KOPT-K1 (cell line): ENCODE measurements at regions not wholly inside any gene's neighbourhood (a gene's known extent, or its start where the extent isn't known, plus 50 kb on each side); places are given as distances from the start of the nearest gene placed in this dataset.

ENCODE experiments used
- H3K27ac ChIP-seq: fragments of 200-600 bp; sonication (generic); 2 replicates; pipeline ENCODE4 v1.5.1; 2016; ENCODE audit warnings: antibody characterized with exemption, mild to moderate bottlenecking, low read depth, low read length; ENCODE audit not compliant: poor library complexity, severe bottlenecking
- H3K36me3 ChIP-seq: fragments of 200-600 bp; sonication (generic); 2 replicates; pipeline ENCODE4 v1.5.1; 2017; ENCODE audit warnings: antibody characterized with exemption, mild to moderate bottlenecking, low read length, moderate library complexity; ENCODE audit not compliant: insufficient read depth
- H3K9me3 ChIP-seq: fragments of 200-600 bp; sonication (generic); 2 replicates; pipeline ENCODE4 v1.5.1; 2017; ENCODE audit warnings: antibody characterized with exemption, low read length, mild to moderate bottlenecking; ENCODE audit not compliant: insufficient read depth, poor library complexity, severe bottlenecking

DNA sequence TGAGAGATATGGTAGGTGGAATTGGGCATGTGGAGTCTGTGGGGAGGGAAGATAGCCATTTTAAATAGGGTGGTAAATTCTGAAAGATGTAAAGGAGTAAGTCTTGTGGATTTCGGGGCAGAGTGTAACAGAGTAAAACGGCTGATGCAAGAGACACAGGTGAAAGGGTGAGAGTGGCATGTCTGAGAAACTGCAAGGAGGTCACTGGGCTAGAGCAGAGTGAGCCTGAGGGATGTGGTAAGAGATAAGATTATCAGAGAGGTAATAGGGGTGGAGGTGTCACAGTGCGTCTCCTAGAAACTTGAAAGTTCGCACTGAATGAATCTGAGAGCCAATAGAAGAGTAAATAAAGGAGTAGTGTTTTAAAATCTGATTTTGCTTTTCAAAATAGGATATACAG is 308.1 kb downstream of the EPM2A start:
- H3K36me3 ChIP-seq: no peaks in the 10 kb centered on the region
- no peak overlapping the region for H3K27ac ChIP-seq

DNA sequence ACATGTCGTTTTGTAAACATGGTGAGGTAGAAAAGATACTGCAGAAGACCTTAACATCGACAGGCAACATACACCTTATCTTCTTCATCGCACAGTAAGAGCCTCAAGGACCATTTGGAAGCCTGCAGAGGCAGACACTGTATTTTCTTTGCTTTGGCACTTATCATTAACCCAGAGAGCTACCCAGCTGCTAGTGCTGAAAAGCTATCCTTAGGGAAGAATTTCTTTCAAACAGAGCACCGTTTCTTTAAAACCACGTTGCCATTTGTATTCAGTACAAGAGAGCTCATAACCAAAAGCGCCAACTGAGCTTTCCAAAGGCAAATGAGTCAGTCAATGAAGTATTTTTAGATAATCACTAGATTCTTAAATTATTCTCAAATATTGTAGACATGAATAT is 306.6 kb downstream of the EPM2A start:
- H3K27ac ChIP-seq: no peak overlapping the region
- H3K36me3 ChIP-seq: no peaks in the 10 kb centered on the region
- no peaks in the 10 kb centered on the region for H3K9me3 ChIP-seq

More for the DNA sequence above, 308.1 kb downstream of the EPM2A start:
- no peaks in the 10 kb centered on the region for H3K9me3 ChIP-seq

DNA sequence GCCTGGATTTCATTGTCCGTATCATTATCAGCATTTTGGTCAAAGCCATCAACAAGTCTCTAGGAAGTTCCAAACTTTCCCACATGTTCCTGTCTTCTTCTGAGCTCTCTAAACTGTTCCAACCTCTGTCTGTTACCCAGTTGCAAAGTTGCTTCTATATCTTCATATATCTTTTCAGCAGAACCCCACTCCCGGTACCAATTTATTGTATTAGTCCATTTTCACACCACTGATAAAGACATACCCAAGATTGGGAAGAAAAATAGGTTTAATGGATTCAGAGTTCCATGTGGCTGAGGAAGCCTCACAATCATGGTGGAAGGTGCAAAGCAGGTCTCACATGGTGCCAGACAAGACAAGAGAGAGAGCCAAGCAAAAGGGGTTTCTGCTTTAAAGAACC is 293.2 kb downstream of the EPM2A start:
- H3K27ac ChIP-seq: no peak overlapping the region
- H3K9me3 ChIP-seq: peaks cover 15% of the 10 kb centered on the region
- no peaks in the 10 kb centered on the region for H3K36me3 ChIP-seq

DNA sequence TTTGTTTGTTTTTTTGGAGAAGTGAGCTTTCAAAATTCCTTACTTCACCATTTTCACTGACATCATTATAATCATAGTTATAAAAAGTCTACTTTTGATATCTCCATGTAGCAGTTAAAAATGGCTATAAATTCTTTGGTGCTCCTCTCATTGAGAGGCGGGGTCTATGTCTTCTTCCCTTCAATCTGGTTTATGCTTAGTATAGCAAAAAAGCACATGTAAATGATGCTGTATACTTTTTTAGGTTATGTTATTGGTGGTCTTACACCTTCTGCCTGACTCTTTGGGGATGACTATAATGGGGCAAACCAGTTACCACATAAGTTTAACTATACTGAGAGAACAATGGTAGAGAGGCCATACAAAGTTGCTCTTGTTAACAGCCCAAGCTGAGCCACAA is 289.6 kb downstream of the EPM2A start:
- Histone ChIP-seq H3K36me3 (no peaks in the 10 kb centered on the region), H3K27ac (no peak overlapping the region), H3K9me3 (peaks cover 15% of the 10 kb centered on the region)

DNA sequence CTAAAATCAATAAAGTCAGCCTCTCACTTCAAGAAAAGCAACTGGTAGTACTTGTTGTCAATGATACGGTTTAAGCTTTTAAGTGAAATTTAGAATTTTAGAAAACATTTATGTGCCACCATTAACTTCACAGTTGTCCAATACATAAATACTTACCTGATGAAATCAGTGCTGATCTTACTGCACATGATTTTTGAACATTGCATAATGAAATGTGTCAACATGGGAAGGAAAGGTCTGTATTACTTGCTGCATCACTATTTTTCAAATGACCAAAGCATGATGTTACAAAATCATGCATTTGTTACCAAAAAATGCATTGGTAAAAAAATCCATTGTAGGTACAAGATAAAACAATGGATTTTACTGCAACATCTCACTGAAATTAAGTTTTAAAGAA is 284.3 kb downstream of the EPM2A start:
- Histone ChIP-seq H3K27ac (no peak overlapping the region), H3K36me3 (no peaks in the 10 kb centered on the region), H3K9me3 (peaks cover 6% of the 10 kb centered on the region)

DNA sequence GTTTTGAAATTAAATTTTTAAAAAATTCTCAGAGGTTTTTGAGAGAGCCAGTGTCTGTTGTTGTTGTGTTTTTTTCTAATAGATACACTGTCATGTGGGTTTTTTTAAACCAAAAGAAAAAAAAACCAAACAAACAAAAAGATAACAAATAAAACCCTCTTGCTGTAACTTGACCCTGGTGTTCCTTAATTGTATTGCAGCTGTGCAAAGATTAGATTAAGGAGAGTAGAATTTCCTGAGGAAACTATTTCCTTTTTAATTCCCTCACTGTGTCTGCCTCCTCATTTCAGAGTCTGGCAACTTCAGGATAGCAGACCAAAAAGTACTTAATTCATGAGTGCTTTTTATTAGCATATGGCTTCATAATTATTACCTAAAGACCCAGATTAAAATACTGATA is 281.9 kb downstream of the EPM2A start:
- H3K36me3 ChIP-seq: no peaks in the 10 kb centered on the region
- H3K27ac ChIP-seq: no peak overlapping the region
- H3K9me3 ChIP-seq: no peaks in the 10 kb centered on the region

DNA sequence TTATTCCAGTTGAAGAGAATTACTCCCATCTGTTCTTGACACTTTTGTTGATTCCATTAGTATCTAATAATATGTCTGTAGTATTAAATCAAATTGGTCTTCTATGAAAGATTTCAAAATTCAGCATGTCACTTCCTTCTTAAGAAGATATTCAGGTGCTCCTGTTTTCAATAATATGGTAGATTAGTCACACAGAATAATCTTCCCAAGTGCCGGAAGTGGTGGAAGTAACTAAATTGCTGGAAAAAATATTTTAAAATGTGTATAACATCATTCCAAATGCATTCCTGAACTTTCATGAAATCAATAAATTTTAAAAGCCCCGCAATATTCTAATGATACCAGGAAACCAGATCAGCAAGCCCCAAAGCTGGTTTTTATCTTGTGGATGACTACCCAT is 281.3 kb downstream of the EPM2A start:
- no peaks in the 10 kb centered on the region for H3K9me3 ChIP-seq
- no peak overlapping the region for H3K27ac ChIP-seq
- no peaks in the 10 kb centered on the region for H3K36me3 ChIP-seq

DNA sequence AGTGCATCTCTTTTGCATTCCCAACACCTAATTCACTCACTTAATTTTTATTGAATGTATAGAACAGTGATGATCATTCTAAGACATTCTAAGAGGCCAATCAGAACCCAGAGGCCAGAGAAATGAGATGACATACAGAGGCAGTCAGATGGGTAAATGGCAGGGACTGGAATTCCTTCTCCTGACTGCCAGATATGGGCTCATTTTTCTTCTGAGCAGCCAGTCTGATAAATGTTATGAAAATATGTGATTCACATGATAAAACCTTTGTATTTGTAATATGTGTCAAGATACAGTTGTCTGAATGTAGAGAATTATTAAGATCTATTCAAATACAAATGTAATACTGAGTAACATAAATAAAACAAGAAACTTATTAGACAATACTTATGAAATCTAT is 277.8 kb downstream of the EPM2A start:
- no peak overlapping the region for H3K27ac ChIP-seq
- no peaks in the 10 kb centered on the region for H3K9me3 ChIP-seq
- H3K36me3 ChIP-seq: no peaks in the 10 kb centered on the region

DNA sequence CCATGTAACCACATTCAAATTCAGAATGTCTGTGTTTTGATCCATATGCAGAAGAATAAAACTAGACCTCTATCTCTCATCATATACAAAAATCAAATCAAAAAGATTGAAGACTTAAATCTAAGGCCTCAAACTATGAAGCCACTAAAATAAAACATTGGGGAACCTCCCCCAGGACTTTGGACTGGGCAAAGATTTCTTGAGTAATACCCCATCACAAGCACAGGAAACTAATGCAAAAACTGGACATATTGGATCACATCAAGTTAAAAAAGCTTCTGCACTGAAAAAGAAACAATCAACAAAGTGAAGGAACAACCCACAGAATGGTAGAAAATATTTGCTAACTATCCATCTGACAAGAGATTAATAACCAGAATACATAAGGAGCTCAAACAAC is 266.8 kb downstream of the EPM2A start:
- Histone ChIP-seq H3K36me3 (no peaks in the 10 kb centered on the region), H3K27ac (no peak overlapping the region), H3K9me3 (peaks cover 5% of the 10 kb centered on the region)

DNA sequence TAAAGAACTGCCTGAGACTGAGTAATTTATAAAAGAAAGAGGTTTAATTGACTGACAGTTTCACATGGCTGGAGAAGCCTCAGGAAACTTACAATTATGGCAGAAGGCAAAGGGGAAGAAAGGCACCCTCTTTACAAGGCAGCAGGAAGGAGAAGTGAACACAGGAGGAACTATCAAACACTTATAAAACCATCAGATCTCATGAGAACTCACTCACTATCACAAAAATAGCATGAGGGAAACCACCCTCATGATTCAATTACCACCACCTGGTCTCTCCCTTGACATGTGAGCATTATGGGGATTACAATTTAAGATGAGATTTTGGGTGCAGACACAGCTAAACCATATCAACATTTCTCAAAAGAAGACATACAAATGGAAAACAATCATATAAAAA is 266.3 kb downstream of the EPM2A start:
- Histone ChIP-seq H3K27ac (no peak overlapping the region), H3K36me3 (no peaks in the 10 kb centered on the region), H3K9me3 (peaks cover 5% of the 10 kb centered on the region)

DNA sequence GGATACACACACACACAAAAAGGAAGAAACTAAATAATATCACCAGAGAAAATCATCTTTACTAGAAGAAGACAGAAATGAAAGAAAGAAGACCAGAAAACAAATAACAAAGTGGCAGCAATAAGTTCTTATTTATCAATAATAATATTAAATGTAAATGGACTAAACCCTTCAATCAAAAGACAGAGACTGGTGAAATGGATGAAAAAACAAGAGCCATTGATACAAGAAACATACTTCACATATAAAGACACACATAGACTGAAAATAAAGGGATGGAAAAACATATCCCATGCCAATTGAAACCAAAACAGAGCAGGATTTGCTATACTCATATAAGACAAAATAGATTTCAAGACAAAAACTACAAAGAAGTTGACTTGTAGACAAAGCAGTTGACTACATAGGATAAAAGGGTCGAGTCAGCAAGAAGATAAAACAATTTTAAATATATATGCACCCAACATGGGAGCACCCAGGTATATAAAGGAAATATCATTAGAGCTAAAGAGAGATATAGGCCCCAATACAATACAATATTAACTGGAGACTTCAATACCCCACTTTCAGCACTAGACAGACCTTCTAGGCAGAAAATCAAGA is 259.4 kb downstream of the EPM2A start:
- Histone ChIP-seq H3K9me3 (peaks cover 5% of the 10 kb centered on the region), H3K27ac (no peak overlapping the region), H3K36me3 (no peaks in the 10 kb centered on the region)

DNA sequence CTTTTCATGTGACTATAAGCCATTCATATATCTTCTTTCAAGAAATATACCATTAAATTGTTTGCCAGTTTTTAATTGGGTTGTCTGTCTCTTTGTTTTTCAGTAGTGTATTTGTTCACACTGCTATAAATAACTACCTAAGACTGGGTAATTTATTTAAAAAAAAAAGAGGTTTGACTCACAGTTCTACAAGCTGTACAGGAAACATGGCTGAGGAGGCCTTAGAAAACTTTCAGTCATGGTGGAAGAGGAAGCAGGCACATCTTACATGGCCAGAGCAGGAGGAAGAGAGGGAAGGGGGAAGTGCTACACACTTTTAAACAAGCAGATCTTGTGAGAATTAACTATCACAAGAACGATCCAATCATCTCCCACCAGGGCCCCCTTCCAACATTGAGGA is 255.3 kb downstream of the EPM2A start:
- Histone ChIP-seq H3K9me3 (no peaks in the 10 kb centered on the region), H3K36me3 (no peaks in the 10 kb centered on the region), H3K27ac (no peak overlapping the region)

DNA sequence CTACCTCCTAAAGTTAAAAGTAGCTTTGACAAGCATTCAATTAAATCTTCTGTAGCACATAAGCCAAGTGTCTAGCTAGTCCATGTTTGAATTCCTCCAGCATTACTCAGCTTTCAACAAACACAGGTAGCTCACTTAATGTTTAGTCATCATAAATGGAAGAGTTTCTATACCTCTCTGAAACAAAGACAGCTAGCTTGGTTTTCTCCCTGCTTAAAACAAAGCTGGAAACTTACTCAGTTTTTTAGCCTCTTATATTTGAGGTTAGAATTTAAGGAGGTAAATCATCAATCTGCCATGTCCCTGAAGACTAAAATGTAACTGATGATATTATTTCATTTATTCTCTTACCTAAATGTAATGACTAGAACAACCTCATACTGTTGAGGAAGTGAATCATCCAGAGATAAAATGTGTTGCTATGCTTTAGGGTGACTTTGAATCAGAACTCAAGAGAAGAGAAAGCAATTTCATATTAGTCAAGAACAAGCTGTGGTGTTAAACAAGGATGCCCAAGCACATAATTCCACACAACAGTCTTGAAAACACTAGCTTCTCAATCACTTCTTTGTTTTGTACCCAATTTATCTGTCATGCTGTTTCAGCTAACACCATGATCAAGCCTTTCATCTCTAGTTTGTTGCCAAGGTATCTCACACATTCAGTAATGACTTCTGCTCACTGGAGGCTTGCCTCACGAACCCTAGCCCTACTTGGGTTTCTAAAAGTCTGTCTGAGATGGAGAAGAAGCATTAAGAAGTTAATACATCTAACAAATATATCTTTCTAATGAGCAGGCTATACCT is 251.9 kb downstream of the EPM2A start:
- H3K36me3 ChIP-seq: no peaks in the 10 kb centered on the region
- H3K9me3 ChIP-seq: no peaks in the 10 kb centered on the region
- H3K27ac ChIP-seq: no peak overlapping the region

DNA sequence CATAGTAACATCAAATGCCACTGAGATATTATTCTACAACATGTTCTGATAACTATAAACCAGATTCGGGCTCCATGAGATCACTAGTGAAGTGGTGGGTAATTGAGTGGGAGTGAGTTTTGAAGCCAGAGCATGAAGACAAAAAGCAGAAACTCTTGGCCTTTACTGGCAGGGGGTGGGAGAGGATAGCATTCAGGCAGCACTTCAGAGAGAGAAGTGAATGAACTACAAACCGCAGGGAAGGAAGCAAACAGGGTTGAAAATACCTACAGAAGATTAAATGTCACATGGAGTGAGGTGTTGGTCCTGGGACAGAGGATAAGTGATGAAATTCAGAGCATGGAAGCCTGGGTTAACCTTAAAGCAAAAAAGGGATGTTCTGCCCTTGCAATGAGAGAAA is 250.0 kb downstream of the EPM2A start:
- Histone ChIP-seq H3K9me3 (no peaks in the 10 kb centered on the region), H3K27ac (no peak overlapping the region), H3K36me3 (no peaks in the 10 kb centered on the region)

DNA sequence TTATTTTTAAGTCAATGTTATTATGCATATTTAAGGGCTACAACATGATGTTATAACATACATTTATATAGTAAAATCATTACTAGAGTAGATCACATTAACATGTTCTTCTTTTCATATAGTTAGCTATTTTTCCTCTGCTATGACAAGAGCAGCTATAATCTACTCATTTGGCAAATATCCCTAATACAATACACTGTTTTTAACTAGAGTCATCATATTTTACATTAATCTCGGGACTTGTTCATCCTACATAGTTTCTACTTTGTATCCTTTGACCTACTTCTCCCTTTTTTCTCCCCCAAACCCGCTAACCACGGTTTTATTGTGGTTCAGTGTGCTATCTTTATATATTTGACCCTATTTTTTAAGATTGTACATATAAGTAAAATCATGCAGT is 249.0 kb downstream of the EPM2A start:
- H3K36me3 ChIP-seq: no peaks in the 10 kb centered on the region
- no peaks in the 10 kb centered on the region for H3K9me3 ChIP-seq
- no peak overlapping the region for H3K27ac ChIP-seq

DNA sequence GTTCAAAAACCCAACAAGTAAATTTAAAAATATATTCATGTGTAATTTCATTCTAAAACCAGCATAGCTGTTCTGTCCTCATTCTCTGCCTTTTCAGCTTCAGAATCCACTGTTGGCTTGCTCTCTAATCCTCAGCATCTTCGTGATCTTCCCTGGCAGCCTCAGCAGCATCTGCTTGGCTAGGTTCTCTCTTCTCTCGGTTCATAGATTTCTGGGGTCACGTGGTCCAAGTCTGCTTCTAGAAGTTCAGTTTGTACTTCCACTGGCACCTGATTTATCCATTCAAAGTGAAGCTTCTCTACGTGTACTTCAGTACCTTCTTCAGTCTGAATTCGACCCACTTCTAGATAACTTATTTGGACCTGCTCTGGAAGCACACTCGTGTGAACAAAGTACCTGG is 245.7 kb downstream of the EPM2A start:
- H3K27ac ChIP-seq: no peak overlapping the region
- H3K9me3 ChIP-seq: no peaks in the 10 kb centered on the region
- H3K36me3 ChIP-seq: no peaks in the 10 kb centered on the region
